ENCODE measurements at regions not wholly inside any gene's neighbourhood (a gene's known extent, or its start where the extent isn't known, plus 50 kb on each side); places are given as distances from the start of the nearest gene placed in this dataset.

- TF ChIP-seq CTCF (IDR thresholded peaks at IDR 0.05) (no peak), POLR2A (IDR thresholded peaks at IDR 0.05) (no peak)
Measured at GRCh38 chr17:22266231-22266630, 573.9 kb downstream of the KCNJ18 start.

Measured in vagina (tissue), 2 donors.